RWPE1 (cell line): ENCODE measurements at regions not wholly inside any gene's neighbourhood (a gene's known extent, or its start where the extent isn't known, plus 50 kb on each side); places are given as distances from the start of the nearest gene placed in this dataset.
"Not testable (repeated sequence)": the region's sequence is repeated elsewhere in the genome, so short reads cannot be mapped to it uniquely, and the experiment has no call there.

Experiments
- CTCF ChIA-PET: fragments of 350-600 bp; sonication (Branson Sonifier 250); formaldehyde crosslinking; extraction: SDS; loops from one replicate; lab custom pipeline; 2021; lab: Yijun Ruan, JAX
- POLR2A ChIA-PET: fragments of 400-600 bp; formaldehyde crosslinking; extraction: SDS; loops from one replicate; lab custom pipeline; 2020; ENCODE audit warnings: antibody characterized with exemption; ENCODE audit not compliant: low non-redundant PET; lab: Yijun Ruan, JAX
- DNase-seq: peaks from one replicate; pipeline ENCODE4 v3.0.0; 2012; ENCODE audit warnings: low spot score
- H3K27ac ChIP-seq: fragments of 450-650 bp; 2 replicates; pipeline ENCODE4 v1.5.1; 2017
- TF ChIP-seq, protein P1 (sequence below): fragments of 450-650 bp; conservative IDR thresholded peaks from 2 replicates; pipeline ENCODE4 v1.5.1; 2017; ENCODE audit warnings: low read depth, mild to moderate bottlenecking

DNA sequence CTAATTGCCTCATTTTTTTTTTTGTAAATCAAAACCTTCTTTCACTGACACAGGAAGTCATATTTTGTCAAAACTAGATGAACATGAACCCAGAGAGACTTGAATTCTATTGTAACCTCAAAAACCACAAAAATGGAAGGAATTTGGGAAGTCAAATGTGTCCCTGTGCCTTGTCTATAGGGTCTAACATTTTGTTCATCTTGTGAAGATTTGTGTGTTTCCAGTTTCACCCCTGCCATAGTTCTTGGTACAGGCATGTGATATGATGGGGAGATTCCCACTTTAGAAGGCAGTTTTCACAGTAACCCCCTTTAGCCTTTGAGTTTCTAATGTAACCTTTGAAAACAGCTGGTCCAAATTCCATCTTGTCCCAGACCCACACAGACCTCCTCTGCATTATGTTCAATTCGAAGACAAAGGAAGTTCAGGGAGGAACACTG lies 318.5 kb upstream of the ADAMTS9 start:
- CTCF ChIA-PET, result no interaction called here
- POLR2A ChIA-PET, result no interaction called here
- no peak overlapping the region for H3K27ac ChIP-seq
- TF ChIP-seq, protein P1, sequence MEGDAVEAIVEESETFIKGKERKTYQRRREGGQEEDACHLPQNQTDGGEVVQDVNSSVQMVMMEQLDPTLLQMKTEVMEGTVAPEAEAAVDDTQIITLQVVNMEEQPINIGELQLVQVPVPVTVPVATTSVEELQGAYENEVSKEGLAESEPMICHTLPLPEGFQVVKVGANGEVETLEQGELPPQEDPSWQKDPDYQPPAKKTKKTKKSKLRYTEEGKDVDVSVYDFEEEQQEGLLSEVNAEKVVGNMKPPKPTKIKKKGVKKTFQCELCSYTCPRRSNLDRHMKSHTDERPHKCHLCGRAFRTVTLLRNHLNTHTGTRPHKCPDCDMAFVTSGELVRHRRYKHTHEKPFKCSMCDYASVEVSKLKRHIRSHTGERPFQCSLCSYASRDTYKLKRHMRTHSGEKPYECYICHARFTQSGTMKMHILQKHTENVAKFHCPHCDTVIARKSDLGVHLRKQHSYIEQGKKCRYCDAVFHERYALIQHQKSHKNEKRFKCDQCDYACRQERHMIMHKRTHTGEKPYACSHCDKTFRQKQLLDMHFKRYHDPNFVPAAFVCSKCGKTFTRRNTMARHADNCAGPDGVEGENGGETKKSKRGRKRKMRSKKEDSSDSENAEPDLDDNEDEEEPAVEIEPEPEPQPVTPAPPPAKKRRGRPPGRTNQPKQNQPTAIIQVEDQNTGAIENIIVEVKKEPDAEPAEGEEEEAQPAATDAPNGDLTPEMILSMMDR, result no peak
- DNase-seq, result no peak

DNA sequence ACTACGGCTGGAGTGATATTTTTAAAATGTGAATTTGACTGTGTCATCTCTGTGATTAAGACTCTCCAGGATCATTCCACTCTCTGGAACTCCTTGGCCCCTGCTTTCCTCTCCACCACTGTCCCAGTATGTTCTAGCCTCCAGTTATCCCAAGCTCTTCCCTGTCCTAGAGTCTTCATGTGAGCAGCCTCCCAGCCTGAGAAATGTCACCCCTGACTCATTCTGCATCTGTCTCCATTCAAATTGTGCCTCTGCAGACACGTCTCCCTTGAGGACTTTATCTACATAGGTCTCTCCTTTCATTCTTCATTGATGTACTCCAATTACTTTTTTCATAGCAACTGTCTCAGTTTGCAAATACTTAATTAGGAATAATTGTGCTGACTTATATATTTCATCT lies 317.7 kb upstream of the ADAMTS9 start:
- ChIA-PET POLR2A (no interaction called here), CTCF (no interaction called here)
- no peak overlapping the region for H3K27ac ChIP-seq
- DNase-seq, result no peak
- TF ChIP-seq, protein P1, result no peak

DNA sequence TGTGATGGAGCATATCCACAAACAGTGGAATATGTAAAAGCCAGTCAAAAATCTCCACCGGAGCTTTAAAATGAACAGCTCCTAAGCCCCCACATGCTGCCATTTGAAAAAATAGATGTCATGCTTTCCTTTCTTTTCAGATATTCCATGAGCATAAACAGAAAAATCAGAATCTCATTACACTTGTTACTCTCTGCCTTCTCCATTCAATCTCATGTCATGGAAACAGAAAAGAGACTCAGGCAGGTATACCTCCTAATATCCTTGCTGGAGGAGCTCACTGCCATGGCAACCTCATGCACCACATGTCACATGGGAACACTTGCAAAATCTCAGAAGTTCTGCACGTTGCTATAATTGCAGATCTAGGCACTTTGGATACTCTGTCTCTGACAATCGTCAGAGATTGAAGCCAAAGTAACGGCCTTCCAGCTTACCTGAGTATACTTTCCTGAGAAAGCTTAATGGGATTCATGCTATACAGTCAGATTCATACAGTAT lies 317.0 kb upstream of the ADAMTS9 start:
- TF ChIP-seq, protein P1, result no peak
- H3K27ac ChIP-seq, result no peak overlapping the region
- CTCF ChIA-PET, result no interaction called here
- POLR2A ChIA-PET, result no interaction called here
- no peak for DNase-seq

DNA sequence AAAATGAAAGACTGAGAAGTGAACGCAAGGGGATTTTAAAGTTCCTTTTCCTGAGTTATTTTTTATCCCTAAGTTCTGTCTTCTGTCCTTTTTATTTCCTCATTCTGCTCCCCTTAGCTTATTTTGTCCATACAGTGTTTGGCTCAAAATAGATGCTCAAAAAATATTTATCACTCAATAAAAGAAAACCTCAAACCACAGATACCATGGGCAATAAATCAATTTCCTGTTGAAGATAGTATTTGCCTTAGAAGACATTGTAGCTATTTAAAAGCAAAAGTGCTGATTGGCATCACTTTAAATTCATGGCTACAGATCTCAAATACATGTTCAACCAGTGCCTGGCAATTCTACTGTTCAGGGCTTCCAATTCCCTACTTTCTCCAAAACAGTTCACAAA lies 316.5 kb upstream of the ADAMTS9 start:
- no peak overlapping the region for H3K27ac ChIP-seq
- CTCF ChIA-PET, result no interaction called here
- POLR2A ChIA-PET, result no interaction called here
- TF ChIP-seq, protein P1, result no peak
- no peak for DNase-seq

DNA sequence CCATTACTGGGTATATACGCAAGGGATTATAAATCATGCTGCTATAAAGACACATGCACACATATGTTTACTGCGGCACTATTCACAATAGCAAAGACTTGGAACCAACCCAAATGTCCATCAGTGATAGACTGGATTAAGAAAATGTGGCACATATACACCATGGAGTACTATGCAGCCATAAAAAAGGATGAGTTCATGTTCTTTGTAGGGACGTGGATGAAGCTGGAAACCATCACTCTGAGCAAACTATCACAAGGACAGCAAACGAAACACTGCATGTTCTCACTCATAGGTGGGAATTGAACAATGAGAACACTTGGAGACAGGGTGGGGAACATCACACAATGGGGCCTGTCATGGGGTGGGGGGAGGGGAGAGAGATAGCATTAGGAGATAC lies 313.3 kb upstream of the ADAMTS9 start:
- CTCF ChIA-PET, POLR2A ChIA-PET, H3K27ac ChIP-seq, DNase-seq: not testable (repeated sequence)

DNA sequence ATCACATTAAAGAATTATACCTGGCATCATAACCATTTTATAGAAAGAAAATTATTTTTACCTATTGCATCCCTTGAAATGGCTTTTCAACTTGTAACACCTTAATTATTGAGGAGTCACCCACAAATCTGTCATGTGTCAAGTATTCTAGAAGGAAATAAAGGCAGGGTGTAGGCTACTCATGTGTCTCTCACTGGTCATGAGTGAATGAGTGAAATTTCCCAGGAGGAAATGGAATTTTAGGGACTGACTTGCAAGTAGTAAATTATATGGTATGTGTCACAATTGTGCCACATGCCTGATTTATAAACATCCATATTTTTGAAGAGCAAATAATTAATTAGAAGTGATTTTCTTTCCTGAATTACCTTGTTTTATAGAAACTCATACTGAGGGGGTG lies 310.5 kb upstream of the ADAMTS9 start:
- CTCF ChIA-PET, result interaction anchor here (0.6 kb wide), 1 partner anchor 11 kb away, joined by 3 read pairs; no protein-coding TSS in a partner anchor
- TF ChIP-seq, protein P1, result no peak
- no peak for DNase-seq
- POLR2A ChIA-PET, result no interaction called here
- H3K27ac ChIP-seq, result no peak overlapping the region

DNA sequence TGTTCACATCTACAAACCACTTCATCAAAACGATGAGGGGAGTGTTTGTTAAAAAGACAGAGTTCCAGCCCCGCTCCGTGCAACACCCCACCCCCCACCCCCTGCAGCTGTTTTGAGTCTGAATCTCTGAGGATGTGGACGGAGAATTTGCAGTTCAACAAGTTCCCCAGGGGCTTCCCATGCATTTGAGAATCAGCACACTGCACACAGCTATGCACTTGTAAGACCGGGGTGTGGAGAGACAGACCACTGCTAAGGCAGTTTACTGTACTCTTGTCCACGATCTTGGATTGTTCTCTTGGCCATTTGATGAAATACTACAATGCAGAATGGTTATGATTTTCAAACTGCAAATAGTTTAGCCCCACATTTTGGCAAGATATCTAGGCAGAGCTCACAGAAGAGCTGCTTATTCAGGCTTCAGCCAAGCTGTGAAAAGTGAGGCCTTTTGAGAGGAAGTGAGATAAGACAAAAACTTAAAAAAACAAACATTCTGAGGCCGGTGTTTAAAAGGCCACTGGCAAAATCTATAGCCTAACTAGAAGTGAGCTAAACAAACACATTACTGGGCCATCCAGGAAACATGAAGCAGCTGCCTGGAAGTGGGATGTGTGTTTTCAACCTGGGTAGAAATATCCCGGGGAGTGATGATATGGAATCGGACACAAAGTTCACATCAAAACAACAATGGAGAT lies 308.2 kb upstream of the ADAMTS9 start:
- ChIA-PET CTCF (no interaction called here), POLR2A (no interaction called here)
- TF ChIP-seq, protein P1, result no peak
- H3K27ac ChIP-seq, result no peak overlapping the region
- no peak for DNase-seq
